Natural killer cell (primary cell): ENCODE measurements at regions not wholly inside any gene's neighbourhood (a gene's known extent, or its start where the extent isn't known, plus 50 kb on each side); places are given as distances from the start of the nearest gene placed in this dataset.

Experiments used
- ATAC-seq, 3 donors: fragments of 150-1000 bp in 2 of 3; fragments of 200-7000 bp in 1 of 3; cut with Tn5 transposase; 1 replicate in 1 of 3; 2 replicates in 2 of 3; pipeline ENCODE4 v1.10.0; 2021; ENCODE audit warnings: mild to moderate bottlenecking in 2 of 3, moderate library complexity in 2 of 3
- DNase-seq, 2 donors: peaks; one replicate each; pipeline versions ENCODE4 v3.0.0 to v3.0.0-alpha.2; 2013 to 2021; ENCODE audit warnings: mixed read lengths in 1 of 2
- H3K27ac ChIP-seq: one replicate; pipeline ENCODE4 v1.5.1; 2013; ENCODE audit warnings: mild to moderate bottlenecking, low read length
- H3K27me3 ChIP-seq: one replicate; pipeline ENCODE4 v1.6.1; 2013; ENCODE audit warnings: low read length; ENCODE audit not compliant: control insufficient read depth, insufficient read depth
- H3K36me3 ChIP-seq: one replicate; pipeline ENCODE4 v1.6.1; 2013; ENCODE audit warnings: low read length; ENCODE audit not compliant: control insufficient read depth, insufficient read depth
- H3K4me1 ChIP-seq: one replicate; pipeline ENCODE4 v1.6.1; 2013; ENCODE audit warnings: low read length; ENCODE audit not compliant: control insufficient read depth, insufficient read depth
- H3K4me3 ChIP-seq: one replicate; pipeline ENCODE4 v1.5.1; 2013; ENCODE audit warnings: low read length
- H3K9me3 ChIP-seq: one replicate; pipeline ENCODE4 v1.6.1; 2013; ENCODE audit warnings: low read length; ENCODE audit not compliant: control insufficient read depth, insufficient read depth
- H3K27ac Mint-ChIP-seq, 2 donors: one replicate each; pipeline ENCODE4 v1.8.0; 2022; ENCODE audit warnings: mild to moderate bottlenecking in 2 of 2, mixed read lengths in 2 of 2, moderate library complexity in 1 of 2
- H3K27me3 Mint-ChIP-seq, 2 donors: one replicate each; pipeline ENCODE4 v1.8.0; 2022; ENCODE audit warnings: low read depth in 2 of 2, mixed read lengths in 2 of 2
- H3K36me3 Mint-ChIP-seq: one replicate; pipeline ENCODE4 v1.8.0; 2022; ENCODE audit warnings: mixed read lengths
- H3K4me1 Mint-ChIP-seq, 2 donors: one replicate each; pipeline ENCODE4 v1.8.0; 2022; ENCODE audit warnings: mixed read lengths in 2 of 2
- H3K4me3 Mint-ChIP-seq: one replicate; pipeline ENCODE4 v1.8.0; 2022; ENCODE audit warnings: mild to moderate bottlenecking, moderate library complexity, mixed read lengths
- H3K9me3 Mint-ChIP-seq, 2 donors: one replicate each; pipeline ENCODE4 v1.8.0; 2022; ENCODE audit warnings: mixed read lengths in 2 of 2
- CTCF ChIP-seq: fragments of 200-600 bp; IDR thresholded peaks from one replicate; pipeline ENCODE4 v1.8.0; 2022; ENCODE audit warnings: antibody characterized with exemption
- whole genome bisulfite sequencing: methylation state at CpG from one replicate; pipeline ENCODE4 v1.1.7; 2013; ENCODE audit warnings: missing lambda C conversion rate; ENCODE audit not compliant: insufficient coverage; 5-methylcytosine and 5-hydroxymethylcytosine counted together
- intact Hi-C: fragments of 100-400 bp; cut with micrococcal nuclease; formaldehyde crosslinking; loops from one replicate; pipeline ENCODE4 v1.14.2; 2022

GRCh38 chr2:76194031-76194775 is 483.5 kb upstream of the GCFC2 start:
- Histone ChIP-seq H3K4me3 (no peak overlapping the region), H3K27me3 (no peaks in the 10 kb centered on the region), H3K9me3 (no peaks in the 10 kb centered on the region), H3K27ac (no peak overlapping the region), H3K36me3 (no peaks in the 10 kb centered on the region), H3K4me1 (no peaks in the 10 kb centered on the region)
- no peaks in the 10 kb centered on the region for H3K36me3 Mint-ChIP-seq
- ATAC-seq (no peak), DNase-seq (no peak)
- H3K4me3 Mint-ChIP-seq: no peak overlapping the region
- H3K27ac Mint-ChIP-seq: no peak overlapping the region
- no peaks in the 10 kb centered on the region for H3K27me3 Mint-ChIP-seq
- intact Hi-C loops: no loop called here
- peaks cover 3 to 8% of the 10 kb centered on the region in 2 donors for H3K9me3 Mint-ChIP-seq
- no peak for TF ChIP-seq CTCF
- WGBS: 66% methylated on average over 5 of the region's 5 CpGs
- no peaks in the 10 kb centered on the region for H3K4me1 Mint-ChIP-seq

GRCh38 chr2:76193089-76193488 is 482.4 kb upstream of the GCFC2 start:
- no peak for TF ChIP-seq CTCF
- no peak overlapping the region for H3K4me3 Mint-ChIP-seq
- H3K36me3 ChIP-seq: no peaks in the 10 kb centered on the region
- no peak overlapping the region for H3K4me3 ChIP-seq
- H3K27ac ChIP-seq: no peak overlapping the region
- no peaks in the 10 kb centered on the region for H3K9me3 ChIP-seq
- WGBS: 80% methylated on average over 3 of the region's 3 CpGs
- H3K9me3 Mint-ChIP-seq: peaks cover 3 to 6% of the 10 kb centered on the region in 2 donors
- H3K36me3 Mint-ChIP-seq: no peaks in the 10 kb centered on the region
- peaks cover 2% of the 10 kb centered on the region for H3K27me3 ChIP-seq
- H3K27ac Mint-ChIP-seq: no peak overlapping the region
- intact Hi-C loops: no loop called here
- H3K27me3 Mint-ChIP-seq: no peaks in the 10 kb centered on the region
- ATAC-seq: no peak
- H3K4me1 ChIP-seq: no peaks in the 10 kb centered on the region
- DNase-seq: no peak
- no peaks in the 10 kb centered on the region for H3K4me1 Mint-ChIP-seq

GRCh38 chr2:76188334-76189008 is 477.8 kb upstream of the GCFC2 start:
- no peak overlapping the region for H3K27ac ChIP-seq
- no peaks in the 10 kb centered on the region for H3K9me3 ChIP-seq
- intact Hi-C loops: no loop called here
- DNase-seq (no peak), ATAC-seq (no peak)
- TF ChIP-seq CTCF: no peak
- WGBS: 85% methylated on average over 4 of the region's 4 CpGs
- Mint-ChIP-seq H3K4me1 (no peaks in the 10 kb centered on the region), H3K27me3 (no peaks in the 10 kb centered on the region), H3K36me3 (no peaks in the 10 kb centered on the region), H3K4me3 (no peak overlapping the region), H3K9me3 (peaks cover 8 to 9% of the 10 kb centered on the region in 2 donors), H3K27ac (no peak overlapping the region)
- H3K4me3 ChIP-seq: no peak overlapping the region
- no peaks in the 10 kb centered on the region for H3K4me1 ChIP-seq
- H3K27me3 ChIP-seq: peaks cover 2% of the 10 kb centered on the region
- H3K36me3 ChIP-seq: no peaks in the 10 kb centered on the region
